ENCODE measurements at regions not wholly inside any gene's neighbourhood (a gene's known extent, or its start where the extent isn't known, plus 50 kb on each side); places are given as distances from the start of the nearest gene placed in this dataset.

GRCh38 chr12:20044351-20044750, 324.0 kb upstream of the PDE3A start:
- DNase-seq (ENCODE audit: low spot score), result no peak
- no peak overlapping the region for H3K4me3 ChIP-seq
- TF ChIP-seq CTCF (IDR thresholded peaks at IDR 0.05), result no peak
- no peaks in the 10 kb centered on the region for H3K27me3 ChIP-seq
- no peaks in the 10 kb centered on the region for H3K9me3 ChIP-seq
- no peaks in the 10 kb centered on the region for H3K36me3 ChIP-seq
- H3K4me1 ChIP-seq, result peaks cover 0 to 4% of the 10 kb centered on the region in 2 donors
- H3K27ac ChIP-seq, result peak overlapping the region in 1 of 2 donors; percentile 42

- Histone ChIP-seq H3K27me3 (no peaks in the 10 kb centered on the region), H3K4me3 (no peak overlapping the region), H3K27ac (peak overlapping the region in 1 of 2 donors; percentile 42), H3K36me3 (no peaks in the 10 kb centered on the region), H3K4me1 (peaks cover 0 to 4% of the 10 kb centered on the region in 2 donors), H3K9me3 (no peaks in the 10 kb centered on the region)
- DNase-seq (ENCODE audit: low spot score), result no peak
- TF ChIP-seq CTCF (IDR thresholded peaks at IDR 0.05), result no peak
Measured at GRCh38 chr12:20044846-20045245, 323.5 kb upstream of the PDE3A start.

- Histone ChIP-seq H3K4me1 (no peaks in the 10 kb centered on the region), H3K9me3 (no peaks in the 10 kb centered on the region), H3K4me3 (no peak overlapping the region), H3K36me3 (no peaks in the 10 kb centered on the region), H3K27ac (no peak overlapping the region), H3K27me3 (no peaks in the 10 kb centered on the region)
- TF ChIP-seq CTCF (IDR thresholded peaks at IDR 0.05), result no peak
- DNase-seq (ENCODE audit: low spot score), result no peak
Measured at GRCh38 chr12:20047901-20048300, 320.4 kb upstream of the PDE3A start.

GRCh38 chr12:20050221-20050620, 318.1 kb upstream of the PDE3A start:
- no peaks in the 10 kb centered on the region for H3K4me1 ChIP-seq

GRCh38 chr12:20053782-20054181, 314.6 kb upstream of the PDE3A start:
- TF ChIP-seq CTCF (IDR thresholded peaks at IDR 0.05), result no peak

More at GRCh38 chr12:20050221-20050620, 318.1 kb upstream of the PDE3A start:
- H3K4me3 ChIP-seq, result no peak overlapping the region
- no peak overlapping the region for H3K27ac ChIP-seq
- H3K27me3 ChIP-seq, result no peaks in the 10 kb centered on the region
- no peak for DNase-seq (ENCODE audit: low spot score)
- no peaks in the 10 kb centered on the region for H3K36me3 ChIP-seq
- TF ChIP-seq CTCF (IDR thresholded peaks at IDR 0.05), result no peak
- no peaks in the 10 kb centered on the region for H3K9me3 ChIP-seq

GRCh38 chr12:20055856-20056255, 312.5 kb upstream of the PDE3A start:
- H3K9me3 ChIP-seq, result no peaks in the 10 kb centered on the region
- DNase-seq (ENCODE audit: low spot score), result no peak
- H3K27ac ChIP-seq, result no peak overlapping the region
- TF ChIP-seq CTCF (IDR thresholded peaks at IDR 0.05), result no peak
- H3K4me3 ChIP-seq, result no peak overlapping the region
- H3K36me3 ChIP-seq, result no peaks in the 10 kb centered on the region
- no peaks in the 10 kb centered on the region for H3K27me3 ChIP-seq
- H3K4me1 ChIP-seq, result no peaks in the 10 kb centered on the region

More at GRCh38 chr12:20053782-20054181, 314.6 kb upstream of the PDE3A start:
- Histone ChIP-seq H3K27me3 (no peaks in the 10 kb centered on the region), H3K27ac (no peak overlapping the region), H3K4me3 (no peak overlapping the region), H3K4me1 (no peaks in the 10 kb centered on the region), H3K9me3 (no peaks in the 10 kb centered on the region), H3K36me3 (no peaks in the 10 kb centered on the region)
- no peak for DNase-seq (ENCODE audit: low spot score)
